Hematopoietic multipotent progenitor cell treated with erythropoietin and hydrocortisone succinate and interleukin-3 and kit ligand, for 17 days (in vitro differentiated cells): ENCODE measurements at regions not wholly inside any gene's neighbourhood (a gene's known extent, or its start where the extent isn't known, plus 50 kb on each side); places are given as distances from the start of the nearest gene placed in this dataset.

Experiments
- DNase-seq: peaks from one replicate; pipeline ENCODE4 v3.0.0-alpha.2; 2015; ENCODE audit warnings: low spot score

DNA sequence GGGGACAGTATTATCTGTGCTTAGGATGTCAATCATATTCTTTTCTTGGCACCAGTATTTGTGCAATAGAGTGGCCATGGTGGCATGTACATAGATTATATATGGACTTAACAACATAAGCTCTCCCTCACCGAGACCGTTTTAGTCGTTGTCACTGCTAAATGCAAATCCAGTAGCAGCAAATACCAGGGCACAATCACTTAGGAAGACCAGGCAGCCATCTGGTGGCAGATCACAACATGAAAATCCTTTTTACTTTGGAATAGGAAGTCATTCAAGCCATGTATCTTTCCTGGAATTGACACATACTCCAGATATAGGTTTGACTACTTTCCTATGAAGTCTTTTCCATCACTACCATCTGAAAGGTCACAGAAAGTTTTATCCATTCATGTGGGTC, 53.2 kb upstream of the C1orf87 start:
- no peak for DNase-seq
